GM23338 (cell line): ENCODE measurements at regions not wholly inside any gene's neighbourhood (a gene's known extent, or its start where the extent isn't known, plus 50 kb on each side); places are given as distances from the start of the nearest gene placed in this dataset.

Experiments
- ATAC-seq: fragments of 200-7000 bp; cut with Tn5 transposase; 3 replicates; pipeline ENCODE4 v1.9.1; 2020
- DNase-seq: peaks from one replicate; pipeline ENCODE4 v3.0.0-alpha.2; 2015; ENCODE audit warnings: low spot score
- H2AFZ ChIP-seq: fragments of 200-600 bp; sonication (generic); 2 replicates; pipeline ENCODE4 v1.8.0; 2016; ENCODE audit warnings: antibody characterized with exemption, mild to moderate bottlenecking, moderate library complexity
- H3F3A ChIP-seq: fragments of 200-600 bp; sonication (generic); replicated peaks from 2 replicates; pipeline ENCODE4 v1.8.0; 2017; ENCODE audit warnings: antibody characterized with exemption, mixed run types, low read depth
- H3K27ac ChIP-seq: fragments of 200-600 bp; sonication (generic); 2 replicates; pipeline ENCODE4 v1.6.1; 2016; ENCODE audit warnings: low read depth
- H3K27me3 ChIP-seq: fragments of 200-600 bp; sonication (generic); 2 replicates; pipeline ENCODE4 v1.8.0; 2016; ENCODE audit warnings: mild to moderate bottlenecking, mixed run types, moderate library complexity; ENCODE audit not compliant: insufficient read depth
- H3K36me3 ChIP-seq: fragments of 200-600 bp; sonication (generic); 2 replicates; pipeline ENCODE4 v1.8.0; 2016; ENCODE audit warnings: mild to moderate bottlenecking; ENCODE audit not compliant: insufficient read depth
- H3K4me1 ChIP-seq: fragments of 200-600 bp; sonication (generic); 2 replicates; pipeline ENCODE4 v1.8.0; 2016; ENCODE audit warnings: mild to moderate bottlenecking, moderate library complexity; ENCODE audit not compliant: insufficient read depth
- H3K4me2 ChIP-seq: fragments of 200-600 bp; sonication (generic); 2 replicates; pipeline ENCODE4 v1.7.1; 2017; ENCODE audit warnings: mixed run types
- H3K4me3 ChIP-seq: fragments of 200-600 bp; sonication (generic); 2 replicates; pipeline ENCODE4 v1.6.1; 2016; ENCODE audit warnings: mixed run types
- H3K79me2 ChIP-seq: fragments of 200-600 bp; sonication (generic); replicated peaks from 2 replicates; pipeline ENCODE4 v1.8.0; 2017; ENCODE audit warnings: mild to moderate bottlenecking; ENCODE audit not compliant: insufficient read depth
- H3K9me2 ChIP-seq: fragments of 200-600 bp; sonication (generic); 2 replicates; pipeline ENCODE4 v1.8.0; 2017; ENCODE audit not compliant: insufficient read depth
- H4K20me1 ChIP-seq: fragments of 200-600 bp; sonication (generic); replicated peaks from 2 replicates; pipeline ENCODE4 v1.8.0; 2017; ENCODE audit warnings: mild to moderate bottlenecking; ENCODE audit not compliant: insufficient read depth
- H3K27ac Mint-ChIP-seq: 2 replicates; pipeline ENCODE4 v1.8.0; 2020; ENCODE audit warnings: inconsistent platforms, mild to moderate bottlenecking, moderate library complexity, mixed read lengths
- H3K27me3 Mint-ChIP-seq: 3 replicates; pipeline ENCODE4 v1.8.0; 2022; ENCODE audit warnings: low read depth, mild to moderate bottlenecking, moderate library complexity, mixed read lengths, inconsistent platforms; ENCODE audit not compliant: insufficient read depth, poor library complexity
- H3K36me3 Mint-ChIP-seq: 3 replicates; pipeline ENCODE4 v1.8.0; 2021; ENCODE audit warnings: low read depth, mild to moderate bottlenecking, inconsistent platforms, moderate library complexity, mixed read lengths
- H3K4me1 Mint-ChIP-seq: 3 replicates; pipeline ENCODE4 v1.8.0; 2020; ENCODE audit warnings: mild to moderate bottlenecking, inconsistent platforms, mixed read lengths
- H3K4me3 Mint-ChIP-seq: 3 replicates; pipeline ENCODE4 v1.8.0; 2021; ENCODE audit warnings: moderate library complexity, mild to moderate bottlenecking, inconsistent platforms, mixed read lengths
- H3K9me3 Mint-ChIP-seq: 3 replicates; pipeline ENCODE4 v1.8.0; 2020; ENCODE audit warnings: moderate library complexity, mild to moderate bottlenecking, inconsistent platforms, mixed read lengths
- CREB1 ChIP-seq: fragments of 250-450 bp; sonication (Bioruptor Pico); IDR thresholded peaks from 2 replicates; pipeline ENCODE4 v1.5.0; 2020; ENCODE audit warnings: low read depth, mild to moderate bottlenecking, moderate library complexity
- EZH2 ChIP-seq: fragments of 200-600 bp; sonication (generic); IDR thresholded peaks from one replicate; pipeline ENCODE4 v1.8.0; 2017; ENCODE audit warnings: antibody characterized with exemption, mild to moderate bottlenecking, low read depth; ENCODE audit not compliant: unreplicated experiment
- EZH2phosphoT487 ChIP-seq: fragments of 200-600 bp; sonication (generic); IDR thresholded peaks from one replicate; pipeline ENCODE4 v1.8.1; 2018; ENCODE audit warnings: antibody characterized with exemption; ENCODE audit not compliant: unreplicated experiment
- JUNB ChIP-seq: IDR thresholded peaks from one replicate; pipeline ENCODE4 v1.6.1; 2016; ENCODE audit warnings: antibody characterized with exemption; ENCODE audit not compliant: unreplicated experiment
- NANOG ChIP-seq: IDR thresholded peaks from 2 replicates; pipeline ENCODE4 v1.6.1; 2016; ENCODE audit warnings: antibody characterized with exemption, borderline replicate concordance
- POLR2AphosphoS5 ChIP-seq: IDR thresholded peaks from 2 replicates; pipeline ENCODE4 v1.6.1; 2016; ENCODE audit warnings: antibody characterized with exemption, low read depth
- STAT1 ChIP-seq: IDR thresholded peaks from one replicate; pipeline ENCODE4 v1.6.1; 2016; ENCODE audit warnings: antibody characterized with exemption; ENCODE audit not compliant: unreplicated experiment
- ZNF114 ChIP-seq: fragments of 250-450 bp; sonication (Bioruptor Pico); IDR thresholded peaks from 2 replicates; pipeline ENCODE4 v1.5.0; 2020; ENCODE audit warnings: mild to moderate bottlenecking, moderate library complexity
- ZNF331 ChIP-seq: fragments of 250-450 bp; sonication (Bioruptor Pico); IDR thresholded peaks from 2 replicates; pipeline ENCODE4 v1.5.0; 2020; ENCODE audit warnings: low read depth, mild to moderate bottlenecking, moderate library complexity
- TF ChIP-seq, protein P1 (sequence below), 2 experiments: fragments of 200-600 bp in 1 of 2; sonication (generic) in 1 of 2; conservative IDR thresholded peaks; 2 replicates each; pipeline versions ENCODE4 v1.5.1 to v1.6.1; 2016 to 2017; ENCODE audit warnings: antibody characterized with exemption in 2 of 2, low read depth in 2 of 2, mild to moderate bottlenecking in 2 of 2, moderate library complexity in 1 of 2
- TF ChIP-seq, protein P2 (sequence below): IDR thresholded peaks from one replicate; pipeline ENCODE4 v1.6.1; 2018; ENCODE audit warnings: antibody characterized with exemption; ENCODE audit not compliant: unreplicated experiment
- TF ChIP-seq, protein P3 (sequence below): IDR thresholded peaks from 2 replicates; pipeline ENCODE4 v1.6.1; 2016; ENCODE audit warnings: antibody characterized with exemption
- TF ChIP-seq, protein P4 (sequence below): fragments of 250-450 bp; sonication (Bioruptor Pico); IDR thresholded peaks from 2 replicates; pipeline ENCODE4 v1.5.0; 2020; ENCODE audit warnings: mild to moderate bottlenecking, moderate library complexity

DNA sequence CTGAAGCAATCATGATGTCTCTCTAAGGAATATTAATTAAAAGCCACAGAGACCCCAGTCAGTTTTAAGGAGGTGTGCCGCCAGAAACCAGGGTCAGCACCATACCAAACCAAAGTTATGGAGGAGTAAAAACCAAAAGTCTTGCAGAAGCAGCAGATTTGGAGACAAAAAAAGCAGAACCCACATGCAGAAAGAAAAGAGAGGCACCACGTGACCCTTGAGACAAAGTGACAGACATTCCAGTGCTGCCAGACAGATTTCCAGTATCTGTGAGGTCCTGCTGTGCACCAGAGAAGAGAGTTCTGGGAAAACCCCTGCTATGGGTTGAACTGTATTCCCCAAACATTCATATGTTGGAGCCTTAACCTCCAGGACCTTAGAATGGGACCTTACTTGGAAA lies 59.7 kb downstream of the CAPZA3 start:
- no peaks in the 10 kb centered on the region for H3K36me3 Mint-ChIP-seq

More for the DNA sequence above, 59.7 kb downstream of the CAPZA3 start:
- H3K4me2 ChIP-seq, result no peak overlapping the region
- H3K9me2 ChIP-seq, result no peaks in the 10 kb centered on the region
- DNase-seq (no peak), ATAC-seq (no peak)
- H2AFZ ChIP-seq, result no peak overlapping the region
- no peaks in the 10 kb centered on the region for H3K4me1 ChIP-seq
- no peaks in the 10 kb centered on the region for H3K27me3 ChIP-seq
- no peaks in the 10 kb centered on the region for H3K27me3 Mint-ChIP-seq
- TF ChIP-seq ZNF331, result no peak
- TF ChIP-seq NANOG, result no peak
- no peak for TF ChIP-seq POLR2AphosphoS5
- TF ChIP-seq, protein P1, sequence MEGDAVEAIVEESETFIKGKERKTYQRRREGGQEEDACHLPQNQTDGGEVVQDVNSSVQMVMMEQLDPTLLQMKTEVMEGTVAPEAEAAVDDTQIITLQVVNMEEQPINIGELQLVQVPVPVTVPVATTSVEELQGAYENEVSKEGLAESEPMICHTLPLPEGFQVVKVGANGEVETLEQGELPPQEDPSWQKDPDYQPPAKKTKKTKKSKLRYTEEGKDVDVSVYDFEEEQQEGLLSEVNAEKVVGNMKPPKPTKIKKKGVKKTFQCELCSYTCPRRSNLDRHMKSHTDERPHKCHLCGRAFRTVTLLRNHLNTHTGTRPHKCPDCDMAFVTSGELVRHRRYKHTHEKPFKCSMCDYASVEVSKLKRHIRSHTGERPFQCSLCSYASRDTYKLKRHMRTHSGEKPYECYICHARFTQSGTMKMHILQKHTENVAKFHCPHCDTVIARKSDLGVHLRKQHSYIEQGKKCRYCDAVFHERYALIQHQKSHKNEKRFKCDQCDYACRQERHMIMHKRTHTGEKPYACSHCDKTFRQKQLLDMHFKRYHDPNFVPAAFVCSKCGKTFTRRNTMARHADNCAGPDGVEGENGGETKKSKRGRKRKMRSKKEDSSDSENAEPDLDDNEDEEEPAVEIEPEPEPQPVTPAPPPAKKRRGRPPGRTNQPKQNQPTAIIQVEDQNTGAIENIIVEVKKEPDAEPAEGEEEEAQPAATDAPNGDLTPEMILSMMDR (conservative IDR thresholded peaks at IDR 0.05; ENCODE audit: low read depth in 2 of 2), result no peak
- TF ChIP-seq STAT1, result no peak
- TF ChIP-seq, protein P2, sequence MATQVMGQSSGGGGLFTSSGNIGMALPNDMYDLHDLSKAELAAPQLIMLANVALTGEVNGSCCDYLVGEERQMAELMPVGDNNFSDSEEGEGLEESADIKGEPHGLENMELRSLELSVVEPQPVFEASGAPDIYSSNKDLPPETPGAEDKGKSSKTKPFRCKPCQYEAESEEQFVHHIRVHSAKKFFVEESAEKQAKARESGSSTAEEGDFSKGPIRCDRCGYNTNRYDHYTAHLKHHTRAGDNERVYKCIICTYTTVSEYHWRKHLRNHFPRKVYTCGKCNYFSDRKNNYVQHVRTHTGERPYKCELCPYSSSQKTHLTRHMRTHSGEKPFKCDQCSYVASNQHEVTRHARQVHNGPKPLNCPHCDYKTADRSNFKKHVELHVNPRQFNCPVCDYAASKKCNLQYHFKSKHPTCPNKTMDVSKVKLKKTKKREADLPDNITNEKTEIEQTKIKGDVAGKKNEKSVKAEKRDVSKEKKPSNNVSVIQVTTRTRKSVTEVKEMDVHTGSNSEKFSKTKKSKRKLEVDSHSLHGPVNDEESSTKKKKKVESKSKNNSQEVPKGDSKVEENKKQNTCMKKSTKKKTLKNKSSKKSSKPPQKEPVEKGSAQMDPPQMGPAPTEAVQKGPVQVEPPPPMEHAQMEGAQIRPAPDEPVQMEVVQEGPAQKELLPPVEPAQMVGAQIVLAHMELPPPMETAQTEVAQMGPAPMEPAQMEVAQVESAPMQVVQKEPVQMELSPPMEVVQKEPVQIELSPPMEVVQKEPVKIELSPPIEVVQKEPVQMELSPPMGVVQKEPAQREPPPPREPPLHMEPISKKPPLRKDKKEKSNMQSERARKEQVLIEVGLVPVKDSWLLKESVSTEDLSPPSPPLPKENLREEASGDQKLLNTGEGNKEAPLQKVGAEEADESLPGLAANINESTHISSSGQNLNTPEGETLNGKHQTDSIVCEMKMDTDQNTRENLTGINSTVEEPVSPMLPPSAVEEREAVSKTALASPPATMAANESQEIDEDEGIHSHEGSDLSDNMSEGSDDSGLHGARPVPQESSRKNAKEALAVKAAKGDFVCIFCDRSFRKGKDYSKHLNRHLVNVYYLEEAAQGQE, result no peak
- TF ChIP-seq EZH2phosphoT487, result no peak
- TF ChIP-seq, protein P3, sequence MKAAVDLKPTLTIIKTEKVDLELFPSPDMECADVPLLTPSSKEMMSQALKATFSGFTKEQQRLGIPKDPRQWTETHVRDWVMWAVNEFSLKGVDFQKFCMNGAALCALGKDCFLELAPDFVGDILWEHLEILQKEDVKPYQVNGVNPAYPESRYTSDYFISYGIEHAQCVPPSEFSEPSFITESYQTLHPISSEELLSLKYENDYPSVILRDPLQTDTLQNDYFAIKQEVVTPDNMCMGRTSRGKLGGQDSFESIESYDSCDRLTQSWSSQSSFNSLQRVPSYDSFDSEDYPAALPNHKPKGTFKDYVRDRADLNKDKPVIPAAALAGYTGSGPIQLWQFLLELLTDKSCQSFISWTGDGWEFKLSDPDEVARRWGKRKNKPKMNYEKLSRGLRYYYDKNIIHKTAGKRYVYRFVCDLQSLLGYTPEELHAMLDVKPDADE, result no peak
- TF ChIP-seq, protein P4, sequence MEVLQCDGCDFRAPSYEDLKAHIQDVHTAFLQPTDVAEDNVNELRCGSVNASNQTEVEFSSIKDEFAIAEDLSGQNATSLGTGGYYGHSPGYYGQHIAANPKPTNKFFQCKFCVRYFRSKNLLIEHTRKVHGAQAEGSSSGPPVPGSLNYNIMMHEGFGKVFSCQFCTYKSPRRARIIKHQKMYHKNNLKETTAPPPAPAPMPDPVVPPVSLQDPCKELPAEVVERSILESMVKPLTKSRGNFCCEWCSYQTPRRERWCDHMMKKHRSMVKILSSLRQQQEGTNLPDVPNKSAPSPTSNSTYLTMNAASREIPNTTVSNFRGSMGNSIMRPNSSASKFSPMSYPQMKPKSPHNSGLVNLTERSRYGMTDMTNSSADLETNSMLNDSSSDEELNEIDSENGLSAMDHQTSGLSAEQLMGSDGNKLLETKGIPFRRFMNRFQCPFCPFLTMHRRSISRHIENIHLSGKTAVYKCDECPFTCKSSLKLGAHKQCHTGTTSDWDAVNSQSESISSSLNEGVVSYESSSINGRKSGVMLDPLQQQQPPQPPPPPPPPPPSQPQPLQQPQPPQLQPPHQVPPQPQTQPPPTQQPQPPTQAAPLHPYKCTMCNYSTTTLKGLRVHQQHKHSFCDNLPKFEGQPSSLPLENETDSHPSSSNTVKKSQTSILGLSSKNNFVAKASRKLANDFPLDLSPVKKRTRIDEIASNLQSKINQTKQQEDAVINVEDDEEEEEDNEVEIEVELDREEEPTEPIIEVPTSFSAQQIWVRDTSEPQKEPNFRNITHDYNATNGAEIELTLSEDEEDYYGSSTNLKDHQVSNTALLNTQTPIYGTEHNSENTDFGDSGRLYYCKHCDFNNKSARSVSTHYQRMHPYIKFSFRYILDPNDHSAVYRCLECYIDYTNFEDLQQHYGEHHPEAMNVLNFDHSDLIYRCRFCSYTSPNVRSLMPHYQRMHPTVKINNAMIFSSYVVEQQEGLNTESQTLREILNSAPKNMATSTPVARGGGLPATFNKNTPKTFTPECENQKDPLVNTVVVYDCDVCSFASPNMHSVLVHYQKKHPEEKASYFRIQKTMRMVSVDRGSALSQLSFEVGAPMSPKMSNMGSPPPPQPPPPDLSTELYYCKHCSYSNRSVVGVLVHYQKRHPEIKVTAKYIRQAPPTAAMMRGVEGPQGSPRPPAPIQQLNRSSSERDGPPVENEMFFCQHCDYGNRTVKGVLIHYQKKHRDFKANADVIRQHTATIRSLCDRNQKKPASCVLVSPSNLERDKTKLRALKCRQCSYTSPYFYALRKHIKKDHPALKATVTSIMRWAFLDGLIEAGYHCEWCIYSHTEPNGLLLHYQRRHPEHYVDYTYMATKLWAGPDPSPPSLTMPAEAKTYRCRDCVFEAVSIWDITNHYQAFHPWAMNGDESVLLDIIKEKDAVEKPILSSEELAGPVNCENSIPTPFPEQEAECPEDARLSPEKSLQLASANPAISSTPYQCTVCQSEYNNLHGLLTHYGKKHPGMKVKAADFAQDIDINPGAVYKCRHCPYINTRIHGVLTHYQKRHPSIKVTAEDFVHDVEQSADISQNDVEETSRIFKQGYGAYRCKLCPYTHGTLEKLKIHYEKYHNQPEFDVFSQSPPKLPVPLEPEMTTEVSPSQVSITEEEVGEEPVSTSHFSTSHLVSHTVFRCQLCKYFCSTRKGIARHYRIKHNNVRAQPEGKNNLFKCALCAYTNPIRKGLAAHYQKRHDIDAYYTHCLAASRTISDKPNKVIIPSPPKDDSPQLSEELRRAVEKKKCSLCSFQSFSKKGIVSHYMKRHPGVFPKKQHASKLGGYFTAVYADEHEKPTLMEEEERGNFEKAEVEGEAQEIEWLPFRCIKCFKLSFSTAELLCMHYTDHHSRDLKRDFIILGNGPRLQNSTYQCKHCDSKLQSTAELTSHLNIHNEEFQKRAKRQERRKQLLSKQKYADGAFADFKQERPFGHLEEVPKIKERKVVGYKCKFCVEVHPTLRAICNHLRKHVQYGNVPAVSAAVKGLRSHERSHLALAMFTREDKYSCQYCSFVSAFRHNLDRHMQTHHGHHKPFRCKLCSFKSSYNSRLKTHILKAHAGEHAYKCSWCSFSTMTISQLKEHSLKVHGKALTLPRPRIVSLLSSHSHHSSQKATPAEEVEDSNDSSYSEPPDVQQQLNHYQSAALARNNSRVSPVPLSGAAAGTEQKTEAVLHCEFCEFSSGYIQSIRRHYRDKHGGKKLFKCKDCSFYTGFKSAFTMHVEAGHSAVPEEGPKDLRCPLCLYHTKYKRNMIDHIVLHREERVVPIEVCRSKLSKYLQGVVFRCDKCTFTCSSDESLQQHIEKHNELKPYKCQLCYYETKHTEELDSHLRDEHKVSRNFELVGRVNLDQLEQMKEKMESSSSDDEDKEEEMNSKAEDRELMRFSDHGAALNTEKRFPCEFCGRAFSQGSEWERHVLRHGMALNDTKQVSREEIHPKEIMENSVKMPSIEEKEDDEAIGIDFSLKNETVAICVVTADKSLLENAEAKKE (CRISPR knock-in tag), result no peak
- TF ChIP-seq EZH2, result no peak
- TF ChIP-seq JUNB, result no peak
- TF ChIP-seq ZNF114, result no peak
- TF ChIP-seq CREB1 (CRISPR knock-in tag), result no peak
- no peaks in the 10 kb centered on the region; the same call in 2 of the 3 replicates for H3K9me3 Mint-ChIP-seq
- no peak overlapping the region for H3K4me3 ChIP-seq
- no peaks in the 10 kb centered on the region for H4K20me1 ChIP-seq
- H3K36me3 ChIP-seq, result no peaks in the 10 kb centered on the region
- H3F3A ChIP-seq, result no peaks in the 10 kb centered on the region
- H3K4me3 Mint-ChIP-seq, result no peak overlapping the region
- H3K27ac Mint-ChIP-seq, result no peak overlapping the region
- peaks cover 7% of the 10 kb centered on the region; the same call in 2 of the 3 replicates for H3K4me1 Mint-ChIP-seq
- H3K27ac ChIP-seq, result no peak overlapping the region
- H3K79me2 ChIP-seq, result no peaks in the 10 kb centered on the region
